ENCODE measurements at regions not wholly inside any gene's neighbourhood (a gene's known extent, or its start where the extent isn't known, plus 50 kb on each side); places are given as distances from the start of the nearest gene placed in this dataset.
"Not testable (repeated sequence)": the region's sequence is repeated elsewhere in the genome, so short reads cannot be mapped to it uniquely, and the experiment has no call there.

DNA sequence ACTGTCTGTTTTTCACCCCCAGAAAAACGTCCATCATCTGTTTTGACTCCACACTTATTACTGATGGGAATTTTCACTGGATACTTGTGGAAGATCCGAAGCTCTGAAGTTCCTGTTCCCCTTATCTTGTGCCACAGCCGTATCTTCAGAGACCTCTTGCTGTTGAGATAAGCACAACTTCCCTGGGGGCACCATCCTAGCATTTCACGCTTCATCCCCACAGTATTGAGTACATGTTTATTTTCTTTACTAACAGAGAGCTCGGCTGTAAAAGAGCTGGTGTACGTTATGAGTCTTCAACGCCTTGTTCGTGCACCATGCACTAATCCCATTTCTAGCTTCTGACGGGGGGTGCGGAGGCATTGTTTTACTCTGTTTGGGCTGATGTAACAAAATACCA lies 813.6 kb upstream of the EEF2KMT start:
- no peak overlapping the region for H3K4me3 ChIP-seq (ENCODE audit: low read depth, low read length)
- no peak for DNase-seq (ENCODE audit: low read depth)
- TF ChIP-seq, protein P1, sequence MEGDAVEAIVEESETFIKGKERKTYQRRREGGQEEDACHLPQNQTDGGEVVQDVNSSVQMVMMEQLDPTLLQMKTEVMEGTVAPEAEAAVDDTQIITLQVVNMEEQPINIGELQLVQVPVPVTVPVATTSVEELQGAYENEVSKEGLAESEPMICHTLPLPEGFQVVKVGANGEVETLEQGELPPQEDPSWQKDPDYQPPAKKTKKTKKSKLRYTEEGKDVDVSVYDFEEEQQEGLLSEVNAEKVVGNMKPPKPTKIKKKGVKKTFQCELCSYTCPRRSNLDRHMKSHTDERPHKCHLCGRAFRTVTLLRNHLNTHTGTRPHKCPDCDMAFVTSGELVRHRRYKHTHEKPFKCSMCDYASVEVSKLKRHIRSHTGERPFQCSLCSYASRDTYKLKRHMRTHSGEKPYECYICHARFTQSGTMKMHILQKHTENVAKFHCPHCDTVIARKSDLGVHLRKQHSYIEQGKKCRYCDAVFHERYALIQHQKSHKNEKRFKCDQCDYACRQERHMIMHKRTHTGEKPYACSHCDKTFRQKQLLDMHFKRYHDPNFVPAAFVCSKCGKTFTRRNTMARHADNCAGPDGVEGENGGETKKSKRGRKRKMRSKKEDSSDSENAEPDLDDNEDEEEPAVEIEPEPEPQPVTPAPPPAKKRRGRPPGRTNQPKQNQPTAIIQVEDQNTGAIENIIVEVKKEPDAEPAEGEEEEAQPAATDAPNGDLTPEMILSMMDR (conservative IDR thresholded peaks at IDR 0.05; ENCODE audit: low read depth, low read length): no peak

DNA sequence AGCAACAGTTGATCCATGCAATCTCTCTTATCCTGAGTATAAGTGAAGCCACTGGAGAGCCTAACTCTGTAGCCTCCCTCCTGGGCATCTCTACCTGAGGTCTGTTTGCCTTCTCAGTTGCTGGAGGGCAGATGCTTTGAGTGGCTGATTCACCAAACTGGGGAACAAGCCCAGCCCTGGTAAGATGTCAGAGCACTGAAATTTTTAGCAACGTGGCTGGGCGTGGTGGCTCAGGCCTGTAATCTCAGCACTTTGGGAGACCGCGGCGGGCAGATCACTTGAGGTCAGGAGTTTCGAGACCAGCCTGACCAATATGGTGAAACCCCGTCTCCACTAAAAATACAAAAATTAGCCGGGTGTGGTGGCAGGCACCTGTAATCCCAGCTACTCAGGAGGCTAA lies 812.0 kb upstream of the EEF2KMT start:
- not testable (repeated sequence) for DNase-seq (ENCODE audit: low read depth); H3K4me3 ChIP-seq (ENCODE audit: low read depth, low read length)

DNA sequence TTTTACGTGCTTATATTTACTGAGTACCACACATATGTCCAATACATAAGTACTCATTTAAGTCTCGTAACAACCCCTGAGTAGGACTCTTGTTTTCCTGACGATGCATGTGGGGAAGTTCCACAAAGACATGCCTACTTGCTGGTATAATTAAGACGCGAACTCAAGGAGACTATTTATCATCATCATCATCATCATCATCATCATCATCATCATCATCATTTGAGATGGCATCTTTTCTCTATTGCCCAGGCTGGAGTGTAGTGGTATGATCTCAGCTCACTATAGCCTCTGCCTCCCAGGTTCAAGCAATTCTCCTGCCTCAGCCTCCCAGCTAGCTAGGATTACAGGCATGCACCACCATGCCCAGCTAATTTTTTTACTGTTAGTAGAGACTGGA lies 809.9 kb upstream of the EEF2KMT start:
- no peak for DNase-seq (ENCODE audit: low read depth)
- no peak overlapping the region for H3K4me3 ChIP-seq (ENCODE audit: low read depth, low read length)
- TF ChIP-seq, protein P1 (conservative IDR thresholded peaks at IDR 0.05; ENCODE audit: low read depth, low read length): no peak

DNA sequence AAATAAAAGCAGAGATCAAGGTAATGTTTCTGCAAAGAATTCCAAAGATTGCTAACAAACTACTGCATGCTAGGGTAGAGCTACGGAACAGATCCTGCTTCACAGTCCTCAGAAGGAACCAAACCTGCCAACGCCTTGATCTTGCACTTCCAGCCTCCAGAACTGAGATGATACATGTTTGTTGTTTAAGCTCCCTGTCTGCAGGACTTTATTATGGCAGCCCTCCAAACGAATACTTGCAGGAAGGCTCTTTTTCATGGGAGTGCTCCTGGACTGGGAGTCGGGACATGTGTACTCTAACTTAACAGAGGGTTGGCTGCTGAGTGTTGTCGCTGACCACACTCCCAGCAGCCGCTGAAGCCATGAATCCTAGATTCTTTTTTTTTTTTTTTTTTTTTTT lies 808.8 kb upstream of the EEF2KMT start:
- H3K4me3 ChIP-seq (ENCODE audit: low read depth, low read length): no peak overlapping the region
- TF ChIP-seq, protein P1 (conservative IDR thresholded peaks at IDR 0.05; ENCODE audit: low read depth, low read length): no peak
- no peak for DNase-seq (ENCODE audit: low read depth)

DNA sequence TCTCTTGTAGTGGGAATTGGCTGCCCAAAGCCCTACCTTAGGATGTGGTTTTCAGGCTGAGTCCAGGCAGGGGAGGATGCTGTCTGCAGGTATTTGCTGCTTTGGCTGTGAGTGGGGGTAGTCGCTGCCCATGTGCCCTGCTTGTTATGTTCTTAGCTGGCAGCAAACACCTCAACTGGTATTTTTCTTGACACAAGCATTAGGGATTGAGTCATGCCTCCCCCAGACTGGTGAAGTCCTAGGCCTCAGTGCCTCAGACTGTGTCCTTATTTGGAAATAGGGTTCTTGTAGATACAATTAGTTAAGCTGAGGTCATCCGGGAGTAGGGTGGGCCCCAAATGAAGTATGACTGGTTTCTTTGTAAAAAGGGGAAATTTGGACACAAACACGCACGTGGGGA lies 808.3 kb upstream of the EEF2KMT start:
- no peak for DNase-seq (ENCODE audit: low read depth)
- TF ChIP-seq, protein P1 (conservative IDR thresholded peaks at IDR 0.05; ENCODE audit: low read depth, low read length): no peak
- H3K4me3 ChIP-seq (ENCODE audit: low read depth, low read length): no peak overlapping the region

DNA sequence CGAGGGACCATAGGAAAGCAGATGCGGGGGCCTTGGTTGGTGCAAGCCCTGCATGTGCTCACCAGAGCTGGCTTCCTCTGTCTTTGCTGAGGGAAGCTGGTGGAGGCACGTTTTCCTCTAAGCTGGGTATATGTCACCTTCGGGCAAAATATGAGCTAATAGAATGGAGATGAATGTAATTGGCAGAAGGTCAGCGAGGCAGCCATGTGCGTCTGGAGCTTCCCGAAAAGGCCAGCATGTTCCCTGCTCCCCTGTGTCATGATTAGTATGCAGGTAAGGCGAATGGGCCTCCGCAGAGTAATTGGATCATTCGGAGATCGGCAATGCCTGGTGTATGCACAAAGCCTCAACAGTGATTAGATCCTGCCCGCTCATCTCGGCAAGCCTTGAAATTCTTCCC lies 806.2 kb upstream of the EEF2KMT start:
- TF ChIP-seq, protein P1 (conservative IDR thresholded peaks at IDR 0.05; ENCODE audit: low read depth, low read length): no peak
- no peak overlapping the region for H3K4me3 ChIP-seq (ENCODE audit: low read depth, low read length)
- no peak for DNase-seq (ENCODE audit: low read depth)

DNA sequence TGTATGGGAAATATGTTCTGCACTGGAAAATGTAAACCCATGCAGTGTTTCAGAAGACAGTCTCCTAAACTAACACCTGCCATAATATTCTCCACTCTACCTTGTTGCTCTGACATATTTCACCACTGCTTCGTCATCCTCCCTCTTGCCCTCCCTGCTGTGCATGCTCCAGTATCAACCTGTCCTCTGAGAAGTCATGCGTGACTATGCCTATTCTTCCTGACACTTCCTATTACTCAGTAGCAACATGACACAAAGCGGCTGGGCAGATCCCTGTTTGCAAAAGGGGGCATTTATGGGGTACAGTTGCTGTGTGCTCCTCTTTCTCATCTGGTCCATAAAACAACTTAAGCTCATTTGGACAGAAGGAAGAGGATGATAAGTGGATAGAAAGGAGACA lies 805.6 kb upstream of the EEF2KMT start:
- DNase-seq (ENCODE audit: low read depth): no peak
- H3K4me3 ChIP-seq (ENCODE audit: low read depth, low read length): no peak overlapping the region
- TF ChIP-seq, protein P1 (conservative IDR thresholded peaks at IDR 0.05; ENCODE audit: low read depth, low read length): no peak

DNA sequence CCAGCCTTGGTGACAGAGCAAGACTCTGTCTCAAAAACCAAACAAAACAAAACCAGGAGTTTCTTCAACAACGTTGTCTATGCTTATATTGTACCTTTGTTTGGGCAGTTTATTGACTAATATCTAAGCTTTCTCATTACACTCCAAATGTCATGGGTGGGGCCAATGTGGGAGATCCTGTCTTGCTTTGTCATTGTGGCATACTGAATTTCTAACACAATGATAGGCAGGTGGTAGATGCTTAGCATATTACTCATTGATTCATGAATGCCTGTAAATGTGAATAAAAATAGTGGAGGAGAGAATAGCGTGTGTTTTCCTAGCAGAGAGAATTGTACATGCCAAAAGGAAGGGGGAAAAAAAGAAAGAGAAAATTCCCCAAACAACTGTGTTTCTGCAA lies 802.5 kb upstream of the EEF2KMT start:
- H3K4me3 ChIP-seq (ENCODE audit: low read depth, low read length): no peak overlapping the region
- DNase-seq (ENCODE audit: low read depth): no peak
- TF ChIP-seq, protein P1 (conservative IDR thresholded peaks at IDR 0.05; ENCODE audit: low read depth, low read length): no peak
